ENCODE measurements at regions not wholly inside any gene's neighbourhood (a gene's known extent, or its start where the extent isn't known, plus 50 kb on each side); places are given as distances from the start of the nearest gene placed in this dataset.

GRCh38 chr12:94062796-94063635 lies 85.4 kb upstream of the PLXNC1 start:
- DNase-seq (ENCODE audit: low spot score), result no peak

- no peak for DNase-seq (ENCODE audit: low spot score)
Measured at GRCh38 chr12:94070520-94070919, 77.9 kb upstream of the PLXNC1 start.

GRCh38 chr12:94071258-94071657 lies 77.1 kb upstream of the PLXNC1 start:
- DNase-seq (ENCODE audit: low spot score), result no peak

- DNase-seq (ENCODE audit: low spot score), result no peak
Measured at GRCh38 chr12:94073441-94074051, 74.8 kb upstream of the PLXNC1 start.

- no peak for DNase-seq (ENCODE audit: low spot score)
Measured at GRCh38 chr12:94074216-94074979, 74.0 kb upstream of the PLXNC1 start.

GRCh38 chr12:94074980-94075629 lies 73.3 kb upstream of the PLXNC1 start:
- peak; percentile 72 for DNase-seq (ENCODE audit: low spot score)

- no peak for DNase-seq (ENCODE audit: low spot score)
Measured at GRCh38 chr12:94077209-94077608, 71.2 kb upstream of the PLXNC1 start.

GRCh38 chr12:94078138-94078723 lies 70.1 kb upstream of the PLXNC1 start:
- no peak for DNase-seq (ENCODE audit: low spot score)

GRCh38 chr12:94078736-94079509 lies 69.5 kb upstream of the PLXNC1 start:
- no peak for DNase-seq (ENCODE audit: low spot score)

- no peak for DNase-seq (ENCODE audit: low spot score)
Measured at GRCh38 chr12:94079566-94080340, 68.6 kb upstream of the PLXNC1 start.

GRCh38 chr12:94080341-94081009 lies 67.9 kb upstream of the PLXNC1 start:
- DNase-seq (ENCODE audit: low spot score), result no peak

- no peak for DNase-seq (ENCODE audit: low spot score)
Measured at GRCh38 chr12:94082690-94083089, 65.7 kb upstream of the PLXNC1 start.

GRCh38 chr12:94089891-94090290 lies 58.5 kb upstream of the PLXNC1 start:
- DNase-seq (ENCODE audit: low spot score), result no peak

- DNase-seq (ENCODE audit: low spot score), result no peak
Measured at GRCh38 chr12:94091624-94092023, 56.8 kb upstream of the PLXNC1 start.

- DNase-seq (ENCODE audit: low spot score), result no peak
Measured at GRCh38 chr12:94092516-94093241, 55.7 kb upstream of the PLXNC1 start.

- DNase-seq (ENCODE audit: low spot score), result no peak
Measured at GRCh38 chr12:94094700-94095099, 53.7 kb upstream of the PLXNC1 start.

GRCh38 chr12:94095618-94096017 lies 52.8 kb upstream of the PLXNC1 start:
- DNase-seq (ENCODE audit: low spot score), result no peak

GRCh38 chr12:94098466-94098865 lies 49.9 kb upstream of the PLXNC1 start:
- peak; percentile 51 for DNase-seq (ENCODE audit: low spot score)

Measured in hepatic stellate cell (primary cell).